Stimulated activated CD8-positive, alpha-beta memory T cell treated with anti-CD3 and anti-CD28 coated beads, Interleukin-12 subunit alpha, Interleukin-12 subunit beta, amount 100 ng/mL, for 24 hours (primary cell): ENCODE measurements at regions not wholly inside any gene's neighbourhood (a gene's known extent, or its start where the extent isn't known, plus 50 kb on each side); places are given as distances from the start of the nearest gene placed in this dataset.

ENCODE experiments used
- DNase-seq: peaks from one replicate; pipeline ENCODE4 v3.0.0-alpha.2; 2020; ENCODE audit errors: extremely low read depth

DNA sequence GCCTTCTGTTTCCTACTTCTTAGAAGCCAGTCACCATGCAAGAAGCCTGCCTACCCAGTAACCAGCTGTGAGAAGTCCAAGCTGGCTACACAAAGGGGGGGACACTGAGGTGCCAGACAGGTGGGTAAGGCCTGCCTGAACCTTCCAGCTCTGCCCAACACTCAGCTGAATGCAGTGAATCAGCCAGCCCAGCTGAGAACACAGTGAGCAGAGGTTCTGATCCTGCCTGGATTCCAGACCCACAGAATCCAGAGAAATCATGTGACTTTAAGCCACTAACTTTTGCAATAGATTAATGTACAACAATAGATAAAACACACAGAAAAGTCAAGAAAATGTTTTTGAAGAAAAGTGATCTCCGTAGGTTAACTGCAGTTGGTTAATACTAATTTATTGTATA, 151.7 kb downstream of the EFNB2 start:
- DNase-seq = no peak

DNA sequence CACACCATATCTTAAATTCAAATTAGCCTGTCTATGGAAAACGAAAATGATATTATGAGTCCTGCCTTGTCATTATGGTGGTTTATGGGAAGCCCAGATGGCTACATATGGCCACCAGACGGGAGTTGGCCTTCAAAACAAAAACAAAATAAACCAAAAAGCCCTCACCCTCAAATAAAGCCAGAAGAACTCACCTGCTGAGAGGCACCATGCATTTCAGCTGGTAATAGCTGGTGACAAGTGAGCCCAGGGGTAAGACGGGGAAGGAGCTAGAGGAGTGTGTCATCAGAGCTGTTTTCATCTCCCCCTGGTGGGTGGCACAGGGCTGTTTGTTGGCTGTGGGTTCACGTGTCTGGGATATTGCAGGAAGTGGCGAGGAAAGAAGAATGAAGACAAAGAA, 152.9 kb downstream of the EFNB2 start:
- no peak for DNase-seq

DNA sequence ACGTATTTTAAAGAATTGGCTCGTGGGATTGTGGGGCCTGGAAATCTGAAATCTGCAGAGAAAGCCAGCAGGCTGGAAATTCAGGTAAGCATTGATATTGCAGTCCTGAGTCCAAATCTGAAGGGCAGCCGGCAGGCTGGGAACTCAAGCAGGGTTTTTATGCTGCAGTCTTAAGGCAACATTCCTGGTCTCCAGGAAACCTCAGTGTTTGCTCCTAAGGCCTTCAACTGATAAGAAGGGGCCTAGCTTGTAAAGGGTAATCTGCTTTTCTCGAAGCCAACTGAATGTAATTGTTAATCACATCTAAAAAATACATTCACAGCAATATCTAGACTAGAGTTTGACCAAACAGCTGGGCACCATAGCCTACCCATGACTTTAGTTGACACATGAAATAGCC, 154.4 kb downstream of the EFNB2 start:
- no peak for DNase-seq

DNA sequence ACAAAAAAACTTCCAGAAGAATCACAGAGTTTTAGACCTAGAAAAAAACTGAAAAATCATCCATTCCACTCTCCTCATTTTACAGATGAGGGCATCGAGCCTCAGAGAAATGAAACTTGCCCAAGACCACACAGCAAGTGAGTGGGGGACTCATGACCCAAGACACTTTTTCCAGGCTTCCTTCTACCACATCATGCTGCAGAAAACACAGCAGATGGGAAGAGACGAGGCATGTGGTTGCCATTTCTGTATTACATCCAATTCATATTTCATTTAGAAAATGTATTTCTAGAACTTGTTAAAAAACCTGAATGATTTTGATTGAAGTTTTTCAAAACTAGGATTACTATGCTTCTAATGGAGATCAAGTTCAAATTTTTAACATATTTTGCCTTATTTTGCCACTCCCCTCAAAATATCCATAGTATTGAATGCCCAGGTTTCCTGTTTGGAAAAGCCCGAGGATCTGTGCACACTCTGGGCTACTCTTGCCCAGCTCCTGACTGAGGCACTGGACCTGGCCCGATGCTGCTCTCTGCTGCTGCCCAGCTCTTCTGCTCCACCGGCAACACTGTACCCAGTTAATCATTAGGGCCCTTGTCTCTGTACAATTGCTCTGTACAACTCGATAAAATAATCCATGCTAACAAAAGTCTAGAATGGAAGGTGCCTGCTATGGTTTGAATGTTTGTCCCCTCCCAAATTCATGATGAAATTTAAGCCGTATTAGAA, 157.4 kb downstream of the EFNB2 start:
- DNase-seq = no peak

DNA sequence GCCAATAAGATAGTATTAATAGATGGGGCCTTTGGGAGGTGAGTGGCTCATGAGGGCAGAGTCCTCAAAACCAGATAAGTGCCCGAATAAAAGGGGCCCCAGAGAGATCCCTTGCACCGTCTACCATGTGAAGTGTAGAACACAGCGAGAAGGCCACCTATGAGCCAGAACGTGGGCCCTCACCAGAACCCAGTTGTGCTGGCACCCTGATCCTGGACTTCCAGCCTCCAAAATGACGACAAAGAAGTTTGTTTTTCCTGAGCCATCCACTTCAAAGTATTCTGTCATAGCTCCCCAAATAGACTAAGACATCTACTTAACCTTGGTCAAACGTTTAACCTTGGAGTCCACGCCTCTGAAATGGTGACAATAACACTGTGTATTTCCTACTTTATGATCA, 158.1 kb downstream of the EFNB2 start:
- no peak for DNase-seq

DNA sequence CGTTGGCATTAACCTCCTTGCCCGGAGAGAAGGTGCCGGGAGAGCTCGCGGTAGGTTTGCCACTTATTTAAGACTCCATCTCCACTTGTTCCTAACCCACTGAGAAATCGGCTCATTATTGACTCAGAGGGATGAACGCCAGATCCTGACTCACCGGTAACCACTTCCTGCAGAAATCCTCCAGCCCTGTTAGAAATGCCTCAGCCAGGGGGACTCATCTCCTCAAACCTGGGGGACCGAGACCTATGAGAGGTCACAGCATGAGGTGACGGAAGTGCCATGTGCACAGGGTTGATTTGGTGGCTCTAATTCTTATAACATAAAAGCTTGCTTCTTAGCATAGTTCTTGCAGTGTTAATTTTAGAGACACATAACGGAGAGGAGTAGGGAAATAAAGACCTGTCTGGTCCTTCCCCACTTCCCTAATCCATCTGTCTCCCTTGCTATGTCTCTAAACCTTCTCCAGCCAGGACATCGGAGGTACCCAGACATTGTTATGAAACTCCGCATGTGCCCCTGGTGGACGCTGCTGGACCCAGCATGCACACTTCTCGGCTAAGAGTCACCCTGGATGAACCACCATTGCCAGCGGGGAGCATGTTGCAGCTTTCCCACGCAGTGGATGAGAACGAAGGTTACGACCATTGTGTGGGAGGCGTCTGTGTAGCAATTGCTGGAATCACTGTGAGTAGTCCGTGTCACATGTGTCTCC, 158.9 kb downstream of the EFNB2 start:
- no peak for DNase-seq

DNA sequence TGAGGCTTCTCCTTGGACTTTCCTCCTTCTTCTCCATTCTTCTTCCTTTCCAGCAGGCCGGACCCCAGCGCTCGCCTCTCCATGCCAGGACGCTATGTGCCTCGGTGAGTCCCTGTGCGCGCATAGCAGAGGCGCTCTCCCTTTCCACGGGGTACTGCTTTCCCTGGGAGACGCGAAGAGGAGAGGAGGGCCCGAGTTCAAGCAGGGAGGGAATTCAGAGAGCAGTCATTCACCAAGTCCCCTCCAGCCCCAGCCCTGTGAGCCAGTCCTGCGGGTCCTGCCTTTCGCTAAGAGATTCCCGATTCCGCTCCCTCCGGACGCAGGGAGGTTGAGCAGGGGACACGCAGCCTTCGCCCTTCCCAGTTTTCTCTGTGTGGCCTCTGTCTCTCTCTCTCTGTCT, 160.4 kb downstream of the EFNB2 start:
- no peak for DNase-seq

DNA sequence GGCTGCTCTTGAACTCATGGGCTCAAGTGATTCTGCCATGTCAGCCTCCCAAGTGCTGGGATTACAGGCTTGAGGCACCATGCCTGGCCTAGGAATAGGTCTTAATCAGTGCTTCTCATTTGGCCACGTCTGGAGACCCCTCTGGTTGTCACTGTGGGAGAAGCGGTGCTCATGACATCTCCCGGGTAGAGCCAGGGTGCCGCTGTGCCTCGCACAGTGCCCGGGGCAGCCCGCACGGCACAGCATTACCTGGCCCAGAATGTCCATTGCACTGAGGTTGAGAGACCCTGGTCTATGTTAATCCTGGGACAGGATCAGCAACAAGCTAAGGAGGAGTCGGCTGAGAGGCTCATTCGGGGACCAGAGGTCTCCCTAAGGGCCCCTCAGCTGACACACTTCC, 160.8 kb downstream of the EFNB2 start:
- no peak for DNase-seq

DNA sequence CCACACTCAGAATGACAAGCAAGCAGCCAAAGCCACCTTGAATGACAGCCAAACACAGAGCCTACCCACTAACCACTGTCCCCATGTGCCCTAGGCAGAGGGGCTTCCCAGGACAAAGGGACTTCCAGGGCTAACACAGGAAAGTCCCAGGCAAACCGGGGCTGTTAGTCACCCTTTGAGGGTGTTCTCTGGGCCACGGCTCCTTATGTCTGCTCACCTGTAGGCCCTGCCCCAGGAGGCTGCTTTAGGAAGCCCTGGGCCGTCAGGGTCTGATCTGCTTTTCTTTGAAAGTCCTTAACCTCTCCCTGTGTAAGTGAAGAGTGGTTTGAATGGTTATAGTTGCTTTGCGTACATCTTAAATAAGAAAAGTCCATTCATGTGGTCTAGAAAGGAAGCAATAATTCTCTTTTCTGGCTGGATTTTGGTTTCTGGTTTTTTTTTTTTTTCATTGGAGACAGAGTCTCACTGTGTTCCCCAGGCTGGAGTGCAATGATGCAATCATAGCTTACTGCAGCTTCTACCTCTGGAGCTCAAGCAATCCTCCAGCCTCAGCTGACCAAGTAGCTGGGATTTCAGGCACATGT, 161.4 kb downstream of the EFNB2 start:
- DNase-seq = no peak

DNA sequence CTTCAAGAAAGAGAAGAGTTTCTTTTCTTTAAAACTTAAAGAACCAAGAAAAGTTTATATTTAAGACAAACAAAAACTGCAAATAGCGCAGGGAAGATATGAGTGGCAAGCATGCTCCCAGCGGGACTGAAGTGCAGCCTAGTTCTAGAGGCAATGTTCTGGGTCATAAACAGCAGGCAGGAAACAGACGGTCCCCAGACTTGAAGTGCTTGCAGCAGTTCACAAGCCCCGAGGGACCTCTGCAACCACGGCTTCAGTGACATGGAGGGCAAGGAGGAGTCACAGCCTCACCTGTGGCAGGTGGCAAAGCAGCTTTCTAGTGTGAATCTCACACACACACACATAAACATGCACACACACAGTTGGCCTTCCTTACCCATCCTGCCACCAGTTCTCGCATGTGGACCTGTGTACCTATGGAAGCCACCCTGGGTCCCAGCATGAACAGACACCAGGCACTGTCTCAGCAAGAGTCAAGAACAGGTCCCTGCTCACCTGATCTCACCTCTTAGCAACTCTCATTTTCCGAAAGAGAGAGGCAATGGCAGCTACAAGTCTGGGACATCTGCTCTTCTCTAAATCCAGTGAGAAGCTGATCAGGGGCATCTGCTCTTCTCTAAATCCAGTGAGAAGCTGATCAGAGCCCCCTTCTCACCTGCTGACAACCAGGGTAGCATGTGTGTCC, 162.0 kb downstream of the EFNB2 start:
- no peak for DNase-seq

DNA sequence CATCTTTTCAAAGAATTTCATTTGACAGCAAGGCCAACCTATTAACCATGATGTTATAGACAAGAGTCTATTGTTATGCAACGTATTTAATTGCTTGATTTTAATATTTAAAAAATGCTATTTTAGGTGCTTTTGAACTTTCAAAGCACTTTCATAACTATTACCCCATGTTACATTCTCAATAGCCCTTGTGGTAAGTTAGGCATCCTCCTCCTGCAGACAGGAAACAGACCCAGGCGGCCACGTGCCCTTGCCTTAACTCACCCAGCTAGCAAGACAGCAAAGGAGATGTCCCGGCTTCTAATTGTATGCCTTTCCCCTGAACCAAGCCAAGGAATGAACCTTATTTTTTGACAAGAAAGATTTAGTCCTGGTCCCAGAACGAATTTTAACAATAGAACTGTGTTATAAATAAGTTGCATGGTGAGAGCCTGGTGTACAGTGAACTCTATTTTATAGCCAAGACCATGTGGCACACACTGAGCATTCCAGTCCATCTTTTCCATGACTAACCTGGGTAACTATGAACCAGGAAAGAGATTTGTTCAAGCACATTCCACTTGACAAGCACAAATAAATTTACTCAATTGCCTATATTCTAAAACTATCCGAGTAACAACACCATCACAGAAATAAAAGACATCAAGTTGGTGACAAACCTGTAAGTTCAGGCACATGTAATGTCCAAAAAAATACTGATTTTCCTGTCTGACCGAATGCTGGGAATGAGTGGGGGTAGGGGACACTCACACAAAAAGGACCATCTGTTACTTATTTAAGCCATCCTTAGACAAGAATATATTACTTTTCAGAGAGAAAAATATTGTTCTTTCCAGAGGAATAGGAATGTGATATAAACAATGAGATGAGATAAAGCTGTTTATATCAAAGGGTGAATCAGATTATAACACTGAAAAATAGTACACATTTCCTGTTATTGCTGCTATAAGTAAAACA, 163.0 kb downstream of the EFNB2 start:
- no peak for DNase-seq

DNA sequence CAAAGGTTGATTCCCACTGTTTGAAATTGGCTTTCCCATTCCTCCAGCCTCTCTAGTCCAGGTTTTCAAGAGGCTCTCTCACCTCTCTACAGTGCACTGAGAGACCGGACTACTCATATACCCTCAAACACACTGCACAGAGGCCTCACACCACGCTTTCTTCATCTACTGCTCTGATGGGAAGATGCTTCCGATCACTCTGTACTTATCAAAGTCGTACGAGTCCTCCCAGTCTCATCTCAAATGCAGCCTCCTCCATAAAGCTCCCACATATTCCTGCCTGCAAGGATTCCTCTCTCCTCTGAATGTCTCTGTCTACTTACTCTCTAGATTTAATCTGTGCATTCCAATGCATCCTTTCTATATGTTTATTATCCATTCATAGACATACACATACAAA, 164.4 kb downstream of the EFNB2 start:
- no peak for DNase-seq

DNA sequence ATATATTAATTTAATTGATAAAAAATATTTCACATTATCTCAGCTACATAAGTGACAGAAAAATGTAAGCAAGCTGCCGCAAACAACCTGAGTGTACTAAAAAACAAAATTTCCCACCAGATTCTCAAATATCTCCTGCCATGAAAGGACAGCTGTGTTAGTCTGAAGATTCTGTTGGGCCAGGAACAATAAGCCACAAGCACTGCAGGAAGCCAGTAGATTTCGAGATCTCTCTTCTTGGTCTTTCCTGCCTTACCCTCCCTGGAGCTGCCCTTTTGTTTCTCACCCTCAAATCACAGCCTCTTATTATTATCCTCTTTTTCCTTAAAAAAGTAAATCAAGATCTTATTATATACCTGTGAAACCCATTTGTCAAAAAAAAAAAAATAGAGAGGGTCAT, 165.6 kb downstream of the EFNB2 start:
- no peak for DNase-seq

DNA sequence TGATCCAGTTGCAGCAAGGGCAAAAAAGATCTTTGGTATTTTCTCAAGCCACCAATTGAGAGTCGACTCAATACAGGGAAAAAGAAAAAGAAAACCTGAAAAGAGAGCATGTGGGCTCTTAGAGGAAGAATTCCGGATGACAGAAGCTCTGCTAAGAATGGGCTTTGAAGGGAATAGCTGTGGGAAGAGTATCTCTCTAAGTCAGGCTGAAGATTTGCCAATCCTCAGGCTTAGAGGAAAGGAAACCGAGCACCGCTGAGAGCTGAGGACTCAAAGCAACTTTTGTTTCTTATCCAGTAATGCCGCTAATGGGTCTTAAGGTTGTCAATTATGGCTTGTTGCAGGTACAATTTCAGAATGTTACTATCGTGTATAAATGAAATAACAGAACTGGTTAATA, 166.4 kb downstream of the EFNB2 start:
- no peak for DNase-seq

DNA sequence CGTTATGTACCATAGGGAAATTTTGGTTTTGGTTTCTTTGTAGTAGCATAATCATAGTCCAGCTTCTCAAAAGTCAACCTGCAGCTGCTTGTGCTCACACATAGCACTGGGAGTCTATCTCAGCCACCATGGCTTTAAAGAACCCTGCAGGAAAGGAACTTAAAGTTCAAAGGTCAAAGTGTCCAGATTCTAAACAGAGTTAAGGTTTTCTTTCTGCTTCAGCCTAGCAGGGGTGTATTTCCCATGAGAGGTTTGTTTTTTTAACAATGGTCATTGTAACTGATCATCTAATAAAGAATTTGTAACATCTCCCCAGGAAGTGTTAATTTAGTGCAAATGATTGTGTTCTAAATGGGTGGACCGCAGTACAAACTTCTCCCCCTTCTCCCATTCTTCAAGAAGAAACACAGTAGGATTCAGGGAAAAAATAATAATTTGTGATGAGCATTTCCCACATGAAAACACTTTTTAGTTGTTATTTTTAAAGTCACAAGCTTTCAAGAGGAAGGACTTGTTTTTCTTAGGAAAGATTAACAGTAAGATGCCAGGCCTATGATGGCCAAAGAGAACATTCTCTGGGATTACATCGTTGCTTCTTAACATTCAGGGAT, 168.0 kb downstream of the EFNB2 start:
- DNase-seq = no peak

DNA sequence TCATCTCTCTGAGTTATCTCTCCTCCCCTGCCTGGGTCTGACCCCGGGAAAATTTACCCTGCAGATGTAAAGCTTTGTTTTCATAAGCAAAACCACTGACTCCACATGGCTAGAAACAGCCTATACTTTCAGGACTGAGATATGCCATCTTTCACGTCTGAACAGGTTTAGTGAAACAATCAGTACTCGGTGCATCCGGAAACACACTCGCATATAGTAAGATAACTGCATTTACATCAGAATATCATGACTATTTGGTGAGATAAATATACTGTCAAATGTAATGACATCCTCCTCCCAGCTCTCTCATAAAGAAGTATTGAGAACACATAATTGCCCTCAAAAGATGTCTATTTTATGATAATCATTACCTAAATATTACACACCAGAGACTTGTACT, 172.8 kb downstream of the EFNB2 start:
- no peak for DNase-seq

DNA sequence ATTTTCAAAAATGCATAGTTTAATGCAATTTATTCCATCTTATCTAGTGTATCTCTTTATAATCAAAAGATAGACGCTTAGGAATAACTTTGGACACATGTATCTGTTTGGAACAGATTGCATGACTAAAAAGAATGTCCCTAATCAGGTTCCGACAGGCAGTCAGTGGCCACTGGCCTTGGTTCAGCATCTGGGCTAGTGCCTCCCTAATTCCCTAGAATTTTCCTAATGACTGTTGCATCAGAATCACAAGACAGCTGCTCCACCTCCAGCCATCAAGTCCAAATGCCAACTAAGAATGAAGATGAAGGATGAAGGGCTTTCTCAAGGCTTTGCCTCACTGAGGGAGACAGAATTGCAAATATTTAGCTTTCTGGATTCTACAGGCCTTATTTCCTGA, 173.8 kb downstream of the EFNB2 start:
- DNase-seq = no peak

DNA sequence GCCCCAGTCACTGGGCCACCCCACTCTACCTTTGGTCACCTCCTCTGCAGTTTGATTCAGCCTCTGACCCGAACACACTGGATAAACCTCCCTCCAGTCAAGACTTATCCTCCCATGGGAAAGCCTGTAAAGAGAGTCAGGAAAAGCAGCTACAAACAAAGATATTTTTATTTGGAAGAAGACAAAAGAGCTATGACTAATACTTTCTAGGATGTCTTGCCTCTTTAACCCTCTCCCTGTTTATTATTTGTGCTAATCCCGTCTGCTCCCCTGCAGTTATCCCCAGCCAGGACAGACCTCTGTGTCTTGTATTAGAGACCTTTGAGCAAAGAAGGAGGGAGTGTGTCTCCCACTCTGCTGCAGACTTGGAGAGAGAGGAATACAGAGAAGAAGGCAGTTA, 178.3 kb downstream of the EFNB2 start:
- no peak for DNase-seq

DNA sequence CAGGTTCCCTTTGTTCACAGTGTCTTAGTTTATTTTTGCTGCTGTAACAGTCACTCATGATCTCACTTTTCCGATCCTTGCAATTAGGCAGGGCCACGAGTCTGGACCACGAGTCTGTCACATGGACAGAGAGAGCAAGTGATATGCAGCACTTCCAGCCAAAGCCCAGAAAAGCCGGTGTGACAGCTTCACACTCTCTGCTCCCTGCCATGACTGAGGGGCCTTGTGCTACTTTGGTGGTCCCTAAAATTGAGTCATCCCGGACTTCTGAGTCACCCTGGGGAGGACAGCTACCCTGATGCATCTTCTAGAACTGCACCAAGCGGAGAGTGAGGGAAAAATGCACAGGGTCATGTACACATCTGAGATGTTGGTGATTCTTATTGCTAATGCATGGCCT, 179.6 kb downstream of the EFNB2 start:
- DNase-seq = no peak

DNA sequence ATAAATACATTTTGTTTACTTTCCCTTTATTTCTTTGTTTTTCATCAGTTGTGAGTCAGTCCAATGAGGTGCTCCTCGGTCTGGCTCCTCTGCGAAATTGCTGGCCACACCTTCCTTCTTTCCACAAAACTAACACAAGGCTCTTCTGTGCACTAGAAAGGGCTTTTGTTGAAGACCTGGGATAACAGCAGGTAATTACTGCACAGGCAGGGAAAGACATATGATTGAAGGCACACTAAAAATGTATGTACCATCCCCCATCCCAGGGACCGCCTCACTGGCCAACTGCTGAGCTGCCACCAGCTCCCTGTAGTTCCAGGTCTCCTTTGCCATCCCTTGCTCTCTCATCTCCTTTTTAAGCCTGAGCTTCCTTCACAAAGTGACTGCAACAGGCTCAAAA, 180.5 kb downstream of the EFNB2 start:
- DNase-seq = no peak

DNA sequence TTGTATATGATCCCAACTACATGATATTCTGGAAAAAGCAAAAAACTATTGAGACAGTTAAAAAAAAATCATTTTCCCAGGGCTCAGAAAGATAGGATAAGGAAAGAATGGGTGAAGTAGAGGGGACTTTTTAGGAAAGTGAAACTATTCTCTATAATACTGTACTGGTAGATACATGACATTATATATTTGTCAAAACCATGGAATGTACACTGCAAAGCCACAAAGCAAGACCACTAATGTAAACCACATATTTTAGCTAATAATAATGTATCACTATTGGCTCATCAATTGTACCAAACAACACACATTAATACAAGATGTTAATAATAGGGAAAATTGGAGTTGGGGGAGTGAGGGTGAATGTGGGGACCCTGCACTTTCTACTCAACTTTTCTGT, 182.6 kb downstream of the EFNB2 start:
- no peak for DNase-seq
